ENCODE measurements at regions not wholly inside any gene's neighbourhood (a gene's known extent, or its start where the extent isn't known, plus 50 kb on each side); places are given as distances from the start of the nearest gene placed in this dataset.

DNA sequence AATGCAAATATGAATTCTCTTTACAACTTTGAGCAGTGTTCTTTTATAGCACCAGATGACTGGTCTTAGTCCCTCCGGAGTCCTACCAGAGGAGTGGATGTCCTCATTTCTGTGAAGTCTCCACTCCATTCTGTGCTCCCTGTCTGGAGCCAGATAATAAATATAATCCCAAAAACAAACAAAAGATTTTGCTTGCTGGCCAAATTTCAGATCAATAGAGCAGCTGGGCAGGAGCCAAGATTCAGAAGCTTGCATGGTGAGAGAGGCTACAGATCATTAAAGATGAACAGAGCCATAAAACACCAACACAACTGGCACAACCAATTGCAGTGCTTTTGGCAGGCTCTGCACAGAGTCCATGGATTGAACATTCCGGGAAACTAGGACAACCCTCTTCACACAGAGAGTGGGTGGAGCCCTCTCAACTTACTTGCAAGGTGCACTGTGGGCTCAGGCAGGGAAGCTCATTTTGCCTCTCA lies 231.5 kb upstream of the SNX7 start:
- no peak overlapping the region for H3K4me3 ChIP-seq (ENCODE audit: low read depth, poor library complexity, severe bottlenecking)
- no peak for DNase-seq (ENCODE audit: low spot score in 2 of 2)
- TF ChIP-seq CTCF (IDR thresholded peaks at IDR 0.05) (no peak), POLR2A (IDR thresholded peaks at IDR 0.05) (no peak)
- intact Hi-C loops (cut with DNase I; ENCODE audit: low total_unique reads), result no loop called here
- 26 to 35% methylated on average over 2 of the region's 2 CpGs for WGBS, 2 donors

- no peak overlapping the region for H3K4me3 ChIP-seq (ENCODE audit: low read depth, poor library complexity, severe bottlenecking)
- TF ChIP-seq CTCF (IDR thresholded peaks at IDR 0.05), result no peak
- no peak for TF ChIP-seq POLR2A (IDR thresholded peaks at IDR 0.05)
- 87 to 88% methylated on average over 3 of the region's 3 CpGs for WGBS, 2 donors
- intact Hi-C loops (cut with DNase I; ENCODE audit: low total_unique reads), result no loop called here
- DNase-seq (ENCODE audit: low spot score in 2 of 2), result no peak
These were observed 232.7 kb upstream of the SNX7 start for GRCh38 chr1:98428864-98429263.

GRCh38 chr1:98427664-98428063 lies 233.9 kb upstream of the SNX7 start:
- TF ChIP-seq POLR2A (IDR thresholded peaks at IDR 0.05) (no peak), CTCF (IDR thresholded peaks at IDR 0.05) (no peak)
- DNase-seq (ENCODE audit: low spot score in 2 of 2), result no peak
- intact Hi-C loops (cut with DNase I; ENCODE audit: low total_unique reads), result no loop called here
- 57 to 67% methylated on average over 3 of the region's 3 CpGs for WGBS, 2 donors
- H3K4me3 ChIP-seq (ENCODE audit: low read depth, poor library complexity, severe bottlenecking), result no peak overlapping the region

- H3K4me3 ChIP-seq (ENCODE audit: low read depth, poor library complexity, severe bottlenecking), result no peak overlapping the region
- 94 to 95% methylated on average over 4 of the region's 4 CpGs for WGBS, 2 donors
- no peak for DNase-seq (ENCODE audit: low spot score in 2 of 2)
- intact Hi-C loops (cut with DNase I; ENCODE audit: low total_unique reads), result no loop called here
- no peak for TF ChIP-seq POLR2A (IDR thresholded peaks at IDR 0.05)
These were observed 235.4 kb upstream of the SNX7 start for GRCh38 chr1:98426092-98426491.

GRCh38 chr1:98422816-98423215 lies 238.7 kb upstream of the SNX7 start:
- H3K4me3 ChIP-seq (ENCODE audit: low read depth, poor library complexity, severe bottlenecking), result no peak overlapping the region
- intact Hi-C loops (cut with DNase I; ENCODE audit: low total_unique reads), result no loop called here
- 48 to 63% methylated on average over 2 of the region's 2 CpGs for WGBS, 2 donors
- no peak for TF ChIP-seq POLR2A (IDR thresholded peaks at IDR 0.05)
- TF ChIP-seq CTCF (IDR thresholded peaks at IDR 0.05), result no peak
- no peak for DNase-seq (ENCODE audit: low spot score in 2 of 2)

- 69 to 78% methylated on average over 2 of the region's 2 CpGs for WGBS, 2 donors
These were observed 240.5 kb upstream of the SNX7 start for GRCh38 chr1:98421085-98421435.

More at GRCh38 chr1:98421085-98421435, 240.5 kb upstream of the SNX7 start:
- intact Hi-C loops (cut with DNase I; ENCODE audit: low total_unique reads), result no loop called here
- DNase-seq (ENCODE audit: low spot score in 2 of 2), result no peak
- no peak overlapping the region for H3K4me3 ChIP-seq (ENCODE audit: low read depth, poor library complexity, severe bottlenecking)
- TF ChIP-seq POLR2A (IDR thresholded peaks at IDR 0.05), result no peak
- no peak for TF ChIP-seq CTCF (IDR thresholded peaks at IDR 0.05)
